ENCODE measurements at regions not wholly inside any gene's neighbourhood (a gene's known extent, or its start where the extent isn't known, plus 50 kb on each side); places are given as distances from the start of the nearest gene placed in this dataset.

DNA sequence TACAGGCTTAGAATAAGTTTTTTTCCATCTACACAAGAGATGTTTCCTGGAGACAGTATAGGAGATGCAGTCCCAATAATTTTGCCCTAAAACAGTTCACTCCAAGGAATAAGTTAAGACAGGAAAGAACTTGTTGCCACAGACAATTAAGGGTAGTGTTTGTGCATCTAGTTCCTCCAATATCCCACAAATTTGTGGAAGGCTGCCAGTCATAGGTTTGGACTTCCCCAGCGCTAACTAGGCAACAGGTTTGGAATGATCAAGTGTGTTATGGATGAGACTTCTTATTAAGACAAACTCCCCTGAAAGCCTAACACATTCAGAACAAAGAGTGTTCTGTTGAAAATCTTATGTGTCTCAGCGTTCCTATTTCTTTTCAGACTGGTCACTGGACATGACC lies 611.0 kb downstream of the CCER1 start:
- Histone ChIP-seq H3K4me3 (no peak overlapping the region), H3K36me3 (no peaks in the 10 kb centered on the region), H3K27me3 (no peaks in the 10 kb centered on the region), H3K9me3 (no peaks in the 10 kb centered on the region), H3K4me1 (no peaks in the 10 kb centered on the region), H3K27ac (no peak overlapping the region)
- no peak for DNase-seq
- WGBS, 2 donors: 44 to 58% methylated on average over 2 of the region's 2 CpGs
- TF ChIP-seq, protein P1, sequence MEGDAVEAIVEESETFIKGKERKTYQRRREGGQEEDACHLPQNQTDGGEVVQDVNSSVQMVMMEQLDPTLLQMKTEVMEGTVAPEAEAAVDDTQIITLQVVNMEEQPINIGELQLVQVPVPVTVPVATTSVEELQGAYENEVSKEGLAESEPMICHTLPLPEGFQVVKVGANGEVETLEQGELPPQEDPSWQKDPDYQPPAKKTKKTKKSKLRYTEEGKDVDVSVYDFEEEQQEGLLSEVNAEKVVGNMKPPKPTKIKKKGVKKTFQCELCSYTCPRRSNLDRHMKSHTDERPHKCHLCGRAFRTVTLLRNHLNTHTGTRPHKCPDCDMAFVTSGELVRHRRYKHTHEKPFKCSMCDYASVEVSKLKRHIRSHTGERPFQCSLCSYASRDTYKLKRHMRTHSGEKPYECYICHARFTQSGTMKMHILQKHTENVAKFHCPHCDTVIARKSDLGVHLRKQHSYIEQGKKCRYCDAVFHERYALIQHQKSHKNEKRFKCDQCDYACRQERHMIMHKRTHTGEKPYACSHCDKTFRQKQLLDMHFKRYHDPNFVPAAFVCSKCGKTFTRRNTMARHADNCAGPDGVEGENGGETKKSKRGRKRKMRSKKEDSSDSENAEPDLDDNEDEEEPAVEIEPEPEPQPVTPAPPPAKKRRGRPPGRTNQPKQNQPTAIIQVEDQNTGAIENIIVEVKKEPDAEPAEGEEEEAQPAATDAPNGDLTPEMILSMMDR (IDR thresholded peaks at IDR 0.05): no peak
- no peak for TF ChIP-seq POLR2A (IDR thresholded peaks at IDR 0.05)
- intact Hi-C loops (cut with DNase I): no loop called here

DNA sequence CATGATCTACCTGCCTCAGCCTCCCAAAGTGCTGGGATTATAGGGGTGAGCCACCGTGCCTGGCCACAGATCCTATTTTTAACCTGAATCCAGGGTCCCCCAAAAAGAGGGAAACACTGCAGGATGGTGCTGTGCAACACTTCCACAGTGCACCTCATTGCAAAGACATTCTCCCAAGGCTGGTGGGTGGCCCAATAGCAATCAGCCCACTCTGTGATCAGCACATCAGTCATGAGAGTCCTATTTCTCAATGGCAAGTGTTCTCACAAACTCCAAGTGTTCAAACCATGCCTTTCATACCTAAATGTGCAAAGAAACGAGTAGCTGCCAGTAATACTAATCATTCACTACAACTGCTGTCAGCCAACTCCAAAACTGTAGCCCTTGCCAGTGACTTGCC lies 612.9 kb downstream of the CCER1 start:
- Histone ChIP-seq H3K9me3 (no peaks in the 10 kb centered on the region), H3K36me3 (no peaks in the 10 kb centered on the region), H3K4me3 (no peak overlapping the region), H3K27me3 (no peaks in the 10 kb centered on the region), H3K27ac (no peak overlapping the region), H3K4me1 (no peaks in the 10 kb centered on the region)
- DNase-seq: no peak
- WGBS, 2 donors: 50 to 55% methylated on average over 2 of the region's 2 CpGs
- intact Hi-C loops (cut with DNase I): no loop called here
- TF ChIP-seq, protein P1 (IDR thresholded peaks at IDR 0.05): no peak
- no peak for TF ChIP-seq POLR2A (IDR thresholded peaks at IDR 0.05)

DNA sequence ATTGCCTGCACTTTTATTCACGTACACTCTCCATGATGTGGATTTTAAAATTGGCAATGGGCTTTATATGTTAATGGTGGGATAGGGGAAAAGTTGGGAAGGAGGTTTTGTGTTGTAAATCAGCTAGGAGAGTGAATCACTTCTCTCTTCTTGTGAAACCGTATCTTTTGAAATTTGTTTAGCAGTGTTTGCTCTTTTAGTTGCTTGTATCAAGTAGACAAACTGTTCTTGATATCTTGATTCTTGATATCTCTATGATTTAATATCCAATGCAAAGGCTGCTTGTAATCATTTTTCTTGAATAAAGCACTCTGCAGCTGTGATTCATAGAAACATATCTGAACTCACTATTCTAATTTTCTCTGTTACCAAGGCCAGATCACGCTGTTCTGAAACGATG lies 615.1 kb downstream of the CCER1 start:
- WGBS, 2 donors: 89 to 91% methylated on average over 4 of the region's 4 CpGs

DNA sequence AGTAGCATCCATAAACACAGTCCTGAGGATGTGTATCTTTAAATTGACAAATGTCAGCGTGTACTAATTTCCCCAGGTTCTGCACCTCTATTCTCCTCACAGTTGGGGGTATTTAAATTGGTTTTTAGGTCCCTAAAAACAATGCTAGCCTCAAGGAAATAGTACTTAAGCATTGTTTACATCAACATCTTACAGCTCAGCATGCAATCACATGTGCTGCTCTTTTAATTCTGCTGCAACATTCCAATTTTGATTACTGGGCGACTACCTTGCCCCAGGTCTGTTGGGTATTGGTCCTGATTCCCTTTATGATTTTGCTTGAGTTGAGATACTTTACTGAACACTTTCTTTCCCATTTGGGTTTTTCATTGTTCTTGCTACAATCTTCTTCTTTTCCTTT lies 616.6 kb downstream of the CCER1 start:
- WGBS, 2 donors: 69 to 83% methylated on average over 2 of the region's 2 CpGs
- no peaks in the 10 kb centered on the region for H3K36me3 ChIP-seq
- no peaks in the 10 kb centered on the region for H3K27me3 ChIP-seq
- TF ChIP-seq, protein P1 (IDR thresholded peaks at IDR 0.05): no peak
- no peak for TF ChIP-seq POLR2A (IDR thresholded peaks at IDR 0.05)
- intact Hi-C loops (cut with DNase I): no loop called here
- H3K4me1 ChIP-seq: no peaks in the 10 kb centered on the region
- H3K27ac ChIP-seq: no peak overlapping the region
- DNase-seq: no peak
- H3K4me3 ChIP-seq: no peak overlapping the region
- no peaks in the 10 kb centered on the region for H3K9me3 ChIP-seq

More for the DNA sequence above, 615.1 kb downstream of the CCER1 start:
- intact Hi-C loops (cut with DNase I): no loop called here
- Histone ChIP-seq H3K4me1 (no peaks in the 10 kb centered on the region), H3K9me3 (no peaks in the 10 kb centered on the region), H3K4me3 (no peak overlapping the region), H3K27ac (no peak overlapping the region), H3K27me3 (no peaks in the 10 kb centered on the region), H3K36me3 (no peaks in the 10 kb centered on the region)
- TF ChIP-seq, protein P1 (IDR thresholded peaks at IDR 0.05): no peak
- no peak for TF ChIP-seq POLR2A (IDR thresholded peaks at IDR 0.05)
- no peak for DNase-seq

DNA sequence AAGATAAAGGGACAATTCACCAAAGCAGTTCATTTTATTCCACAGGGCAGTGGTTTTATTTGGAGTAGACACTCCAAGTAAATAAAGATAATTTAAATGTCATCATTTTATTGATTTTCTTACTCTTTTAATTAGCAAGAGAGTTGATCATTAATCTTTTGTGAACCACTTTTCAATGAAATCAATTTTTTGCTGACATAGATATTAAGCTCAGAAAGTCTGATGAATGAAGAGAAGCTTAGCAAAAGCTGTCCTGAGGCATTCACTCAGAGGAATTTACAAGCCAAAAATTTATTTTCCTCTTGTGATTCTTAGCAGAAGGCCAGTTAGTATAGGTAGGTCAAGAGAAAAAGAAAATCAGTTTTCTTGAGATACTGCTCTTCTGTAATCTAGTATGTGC lies 618.0 kb downstream of the CCER1 start:
- no peaks in the 10 kb centered on the region for H3K4me1 ChIP-seq
- H3K36me3 ChIP-seq: no peaks in the 10 kb centered on the region
- H3K27ac ChIP-seq: no peak overlapping the region
- TF ChIP-seq POLR2A (IDR thresholded peaks at IDR 0.05): no peak
- TF ChIP-seq, protein P1 (IDR thresholded peaks at IDR 0.05): no peak
- H3K27me3 ChIP-seq: no peaks in the 10 kb centered on the region
- no peaks in the 10 kb centered on the region for H3K9me3 ChIP-seq
- H3K4me3 ChIP-seq: no peak overlapping the region
- no peak for DNase-seq
- intact Hi-C loops (cut with DNase I): no loop called here
